ENCODE measurements at regions not wholly inside any gene's neighbourhood (a gene's known extent, or its start where the extent isn't known, plus 50 kb on each side); places are given as distances from the start of the nearest gene placed in this dataset.
A peak's percentile ranks its signal among the peaks of the same experiment; 100 is the strongest.

DNA sequence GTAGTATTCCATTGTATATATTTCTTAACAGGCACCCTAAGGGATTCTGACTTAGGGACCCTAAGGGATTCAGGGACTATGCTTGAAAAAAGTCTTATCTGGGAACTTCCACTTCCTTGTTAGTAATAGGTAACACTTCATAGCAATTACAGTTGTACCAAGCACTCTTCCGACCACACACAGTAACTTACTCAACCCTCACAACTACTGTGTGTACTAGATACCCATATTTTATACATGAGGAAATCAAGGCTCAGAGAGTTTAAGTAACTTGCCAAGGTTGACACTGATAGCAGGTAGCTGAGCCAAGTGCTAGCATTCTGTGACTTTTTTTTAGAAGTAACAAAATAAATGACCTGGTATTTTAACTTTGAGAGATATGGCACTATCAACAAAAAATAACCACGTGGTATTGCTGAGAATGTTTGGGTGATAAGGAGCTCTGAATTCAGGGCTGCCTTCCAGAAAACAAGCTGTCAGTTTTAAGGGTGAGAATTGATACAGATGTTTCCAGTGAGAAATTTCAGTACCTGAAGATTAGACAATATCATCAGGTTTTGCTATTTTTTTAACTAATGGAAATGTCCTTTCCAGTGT lies 210.3 kb upstream of the SUCLG2 start (continued):
- TF ChIP-seq HOXB5 (CRISPR knock-in tag; IDR thresholded peaks at IDR 0.05): no peak
- TF ChIP-seq BHLHE40 (IDR thresholded peaks at IDR 0.05; ENCODE audit: low read depth, low read length): no peak

DNA sequence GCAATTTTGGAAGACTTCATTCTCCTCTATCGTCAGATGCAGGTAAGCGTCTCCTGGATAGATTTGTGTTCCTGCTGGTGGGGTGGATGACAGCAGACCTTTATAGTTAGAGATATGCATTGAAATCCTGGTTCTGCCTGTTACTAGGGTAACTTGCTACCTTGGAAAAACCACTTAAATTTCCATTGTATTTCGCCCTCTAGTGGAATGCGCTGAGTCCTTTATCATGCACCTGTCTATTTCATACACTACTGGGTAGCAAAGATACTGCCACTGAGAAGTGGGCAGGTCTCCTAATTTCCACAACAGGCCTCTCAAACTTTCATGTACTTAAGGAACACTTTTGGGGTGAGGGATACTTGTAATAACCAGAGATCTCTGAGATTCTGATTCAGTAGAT lies 209.5 kb upstream of the SUCLG2 start:
- FAIRE-seq (no peak), ATAC-seq (peak; percentile 47 to 75; a peak in 4 of 6 replicates), DNase-seq (ENCODE audit: low read depth in 1 of 2, low spot score in 1 of 2) (peak; percentile 6 to 36)
- Histone ChIP-seq H3K9me3 (no peaks in the 10 kb centered on the region), H3K4me3 (no peak overlapping the region), H3K4me1 (no peaks in the 10 kb centered on the region), H3K27ac (no peak overlapping the region), H3K4me2 (no peak overlapping the region)
- CTCF ChIA-PET: no interaction called here
- WGBS (ENCODE audit: missing lambda C conversion rate): 74% methylated on average over 4 of the region's 4 CpGs
- POLR2A ChIA-PET: no interaction called here
- no peak for TF ChIP-seq HOXB13 (CRISPR knock-in tag; IDR thresholded peaks at IDR 0.05; ENCODE audit: low read depth)
- TF ChIP-seq RAD21 (conservative IDR thresholded peaks at IDR 0.05 in 1 of 2, IDR thresholded peaks at IDR 0.05 in 1 of 2): peak; percentile 21 to 45; a peak in 2 of 5 replicates
- TF ChIP-seq, protein P1, sequence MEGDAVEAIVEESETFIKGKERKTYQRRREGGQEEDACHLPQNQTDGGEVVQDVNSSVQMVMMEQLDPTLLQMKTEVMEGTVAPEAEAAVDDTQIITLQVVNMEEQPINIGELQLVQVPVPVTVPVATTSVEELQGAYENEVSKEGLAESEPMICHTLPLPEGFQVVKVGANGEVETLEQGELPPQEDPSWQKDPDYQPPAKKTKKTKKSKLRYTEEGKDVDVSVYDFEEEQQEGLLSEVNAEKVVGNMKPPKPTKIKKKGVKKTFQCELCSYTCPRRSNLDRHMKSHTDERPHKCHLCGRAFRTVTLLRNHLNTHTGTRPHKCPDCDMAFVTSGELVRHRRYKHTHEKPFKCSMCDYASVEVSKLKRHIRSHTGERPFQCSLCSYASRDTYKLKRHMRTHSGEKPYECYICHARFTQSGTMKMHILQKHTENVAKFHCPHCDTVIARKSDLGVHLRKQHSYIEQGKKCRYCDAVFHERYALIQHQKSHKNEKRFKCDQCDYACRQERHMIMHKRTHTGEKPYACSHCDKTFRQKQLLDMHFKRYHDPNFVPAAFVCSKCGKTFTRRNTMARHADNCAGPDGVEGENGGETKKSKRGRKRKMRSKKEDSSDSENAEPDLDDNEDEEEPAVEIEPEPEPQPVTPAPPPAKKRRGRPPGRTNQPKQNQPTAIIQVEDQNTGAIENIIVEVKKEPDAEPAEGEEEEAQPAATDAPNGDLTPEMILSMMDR (IDR thresholded peaks at IDR 0.05): peak; percentile 27; the same call in 2 of the 3 replicates
- no peak for TF ChIP-seq RARB (CRISPR knock-in tag; IDR thresholded peaks at IDR 0.05)
- peak; percentile 24; the same call in 2 of the 3 replicates for TF ChIP-seq SMC3 (IDR thresholded peaks at IDR 0.05)
- no peak for TF ChIP-seq CHD2 (IDR thresholded peaks at IDR 0.05; ENCODE audit: low read length, partially characterized antibody)
- no peak for TF ChIP-seq POLR2A (IDR thresholded peaks at IDR 0.05; ENCODE audit: low read length)
- TF ChIP-seq, protein P2, sequence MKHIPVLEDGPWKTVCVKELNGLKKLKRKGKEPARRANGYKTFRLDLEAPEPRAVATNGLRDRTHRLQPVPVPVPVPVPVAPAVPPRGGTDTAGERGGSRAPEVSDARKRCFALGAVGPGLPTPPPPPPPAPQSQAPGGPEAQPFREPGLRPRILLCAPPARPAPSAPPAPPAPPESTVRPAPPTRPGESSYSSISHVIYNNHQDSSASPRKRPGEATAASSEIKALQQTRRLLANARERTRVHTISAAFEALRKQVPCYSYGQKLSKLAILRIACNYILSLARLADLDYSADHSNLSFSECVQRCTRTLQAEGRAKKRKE (CRISPR knock-in tag; IDR thresholded peaks at IDR 0.05; ENCODE audit: low read depth): no peak
- no peak for TF ChIP-seq RFX5 (IDR thresholded peaks at IDR 0.05)
- no peak for TF ChIP-seq ZSCAN20 (CRISPR knock-in tag; IDR thresholded peaks at IDR 0.05)
- TF ChIP-seq GATA3 (IDR thresholded peaks at IDR 0.05; ENCODE audit: borderline replicate concordance): no peak
- TF ChIP-seq MAFK (IDR thresholded peaks at IDR 0.05; ENCODE audit: partially characterized antibody): no peak
- no peak for TF ChIP-seq MAZ (IDR thresholded peaks at IDR 0.05; ENCODE audit: borderline replicate concordance, low read depth, low read length)
- no peak for TF ChIP-seq FOSL2 (IDR thresholded peaks at IDR 0.05)
- no peak for TF ChIP-seq FOSL2 (CRISPR knock-in tag; IDR thresholded peaks at IDR 0.05)
- TF ChIP-seq NPAS2 (CRISPR knock-in tag; IDR thresholded peaks at IDR 0.05; ENCODE audit: borderline replicate concordance): no peak

DNA sequence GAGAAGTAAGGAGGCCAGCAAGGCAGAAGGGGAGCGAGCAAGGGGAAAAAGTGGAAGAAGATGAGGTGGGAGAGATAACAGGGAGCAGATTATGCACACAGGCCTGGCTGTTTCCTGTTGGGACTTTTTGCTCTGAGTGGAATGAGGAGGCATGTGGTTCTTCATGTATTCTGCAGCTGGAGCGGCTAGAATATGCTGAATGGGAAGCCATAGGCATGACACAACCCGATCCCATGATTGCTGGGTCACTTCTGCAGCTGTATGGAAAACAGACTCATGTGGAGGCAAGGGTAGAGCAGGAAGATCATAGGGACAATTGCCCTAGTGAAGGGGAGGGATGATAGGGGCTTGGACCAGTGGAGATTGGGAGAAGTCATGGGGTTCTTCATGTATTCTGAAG lies 206.0 kb upstream of the SUCLG2 start:
- H3K4me3 ChIP-seq: no peak overlapping the region
- DNase-seq (ENCODE audit: low read depth in 1 of 2, low spot score in 1 of 2): no peak
- no peak for ATAC-seq
- POLR2A ChIA-PET: no interaction called here
- no peak overlapping the region for H3K4me2 ChIP-seq
- FAIRE-seq: no peak
- CTCF ChIA-PET: no interaction called here
- no peak overlapping the region for H3K27ac ChIP-seq
- H3K4me1 ChIP-seq: no peaks in the 10 kb centered on the region
- H3K9me3 ChIP-seq: no peaks in the 10 kb centered on the region
- 59% methylated on average over 3 of the region's 3 CpGs for WGBS (ENCODE audit: missing lambda C conversion rate)
- TF ChIP-seq TFCP2L1 (CRISPR knock-in tag; IDR thresholded peaks at IDR 0.05) (no peak), RCOR1 (IDR thresholded peaks at IDR 0.05; ENCODE audit: low read depth, low read length) (no peak), NR3C1 (IDR thresholded peaks at IDR 0.05) (no peak), CHD2 (IDR thresholded peaks at IDR 0.05; ENCODE audit: low read length, partially characterized antibody) (no peak), MAZ (IDR thresholded peaks at IDR 0.05; ENCODE audit: borderline replicate concordance, low read depth, low read length) (no peak), RARB (CRISPR knock-in tag; IDR thresholded peaks at IDR 0.05) (no peak), HOXA7 (CRISPR knock-in tag; IDR thresholded peaks at IDR 0.05) (no peak), CHD4 (IDR thresholded peaks at IDR 0.05; ENCODE audit: borderline replicate concordance) (no peak), EHMT2 (IDR thresholded peaks at IDR 0.05; ENCODE audit: low read depth) (no peak), CEBPB (IDR thresholded peaks at IDR 0.05) (no peak)
- TF ChIP-seq, protein P3, sequence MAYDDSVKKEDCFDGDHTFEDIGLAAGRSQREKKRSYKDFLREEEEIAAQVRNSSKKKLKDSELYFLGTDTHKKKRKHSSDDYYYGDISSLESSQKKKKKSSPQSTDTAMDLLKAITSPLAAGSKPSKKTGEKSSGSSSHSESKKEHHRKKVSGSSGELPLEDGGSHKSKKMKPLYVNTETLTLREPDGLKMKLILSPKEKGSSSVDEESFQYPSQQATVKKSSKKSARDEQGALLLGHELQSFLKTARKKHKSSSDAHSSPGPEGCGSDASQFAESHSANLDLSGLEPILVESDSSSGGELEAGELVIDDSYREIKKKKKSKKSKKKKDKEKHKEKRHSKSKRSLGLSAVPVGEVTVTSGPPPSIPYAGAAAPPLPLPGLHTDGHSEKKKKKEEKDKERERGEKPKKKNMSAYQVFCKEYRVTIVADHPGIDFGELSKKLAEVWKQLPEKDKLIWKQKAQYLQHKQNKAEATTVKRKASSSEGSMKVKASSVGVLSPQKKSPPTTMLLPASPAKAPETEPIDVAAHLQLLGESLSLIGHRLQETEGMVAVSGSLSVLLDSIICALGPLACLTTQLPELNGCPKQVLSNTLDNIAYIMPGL (CRISPR knock-in tag; IDR thresholded peaks at IDR 0.05; ENCODE audit: borderline replicate concordance): no peak
- TF ChIP-seq, protein P4, sequence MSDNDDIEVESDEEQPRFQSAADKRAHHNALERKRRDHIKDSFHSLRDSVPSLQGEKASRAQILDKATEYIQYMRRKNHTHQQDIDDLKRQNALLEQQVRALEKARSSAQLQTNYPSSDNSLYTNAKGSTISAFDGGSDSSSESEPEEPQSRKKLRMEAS (IDR thresholded peaks at IDR 0.05): no peak
- TF ChIP-seq, protein P2 (CRISPR knock-in tag; IDR thresholded peaks at IDR 0.05; ENCODE audit: low read depth): no peak
- TF ChIP-seq, protein P5, sequence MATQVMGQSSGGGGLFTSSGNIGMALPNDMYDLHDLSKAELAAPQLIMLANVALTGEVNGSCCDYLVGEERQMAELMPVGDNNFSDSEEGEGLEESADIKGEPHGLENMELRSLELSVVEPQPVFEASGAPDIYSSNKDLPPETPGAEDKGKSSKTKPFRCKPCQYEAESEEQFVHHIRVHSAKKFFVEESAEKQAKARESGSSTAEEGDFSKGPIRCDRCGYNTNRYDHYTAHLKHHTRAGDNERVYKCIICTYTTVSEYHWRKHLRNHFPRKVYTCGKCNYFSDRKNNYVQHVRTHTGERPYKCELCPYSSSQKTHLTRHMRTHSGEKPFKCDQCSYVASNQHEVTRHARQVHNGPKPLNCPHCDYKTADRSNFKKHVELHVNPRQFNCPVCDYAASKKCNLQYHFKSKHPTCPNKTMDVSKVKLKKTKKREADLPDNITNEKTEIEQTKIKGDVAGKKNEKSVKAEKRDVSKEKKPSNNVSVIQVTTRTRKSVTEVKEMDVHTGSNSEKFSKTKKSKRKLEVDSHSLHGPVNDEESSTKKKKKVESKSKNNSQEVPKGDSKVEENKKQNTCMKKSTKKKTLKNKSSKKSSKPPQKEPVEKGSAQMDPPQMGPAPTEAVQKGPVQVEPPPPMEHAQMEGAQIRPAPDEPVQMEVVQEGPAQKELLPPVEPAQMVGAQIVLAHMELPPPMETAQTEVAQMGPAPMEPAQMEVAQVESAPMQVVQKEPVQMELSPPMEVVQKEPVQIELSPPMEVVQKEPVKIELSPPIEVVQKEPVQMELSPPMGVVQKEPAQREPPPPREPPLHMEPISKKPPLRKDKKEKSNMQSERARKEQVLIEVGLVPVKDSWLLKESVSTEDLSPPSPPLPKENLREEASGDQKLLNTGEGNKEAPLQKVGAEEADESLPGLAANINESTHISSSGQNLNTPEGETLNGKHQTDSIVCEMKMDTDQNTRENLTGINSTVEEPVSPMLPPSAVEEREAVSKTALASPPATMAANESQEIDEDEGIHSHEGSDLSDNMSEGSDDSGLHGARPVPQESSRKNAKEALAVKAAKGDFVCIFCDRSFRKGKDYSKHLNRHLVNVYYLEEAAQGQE (IDR thresholded peaks at IDR 0.05): no peak

Data from A549 (cell line).